Stomach (tissue), 4 donors: ENCODE measurements at regions not wholly inside any gene's neighbourhood (a gene's known extent, or its start where the extent isn't known, plus 50 kb on each side); places are given as distances from the start of the nearest gene placed in this dataset.

Source experiments
- CTCF ChIP-seq, 7 experiments: fragments of 450-650 bp in 4 of 7; fragments of 200-600 bp in 3 of 7; sonication (generic) in 3 of 7; IDR thresholded peaks; one replicate each; pipeline ENCODE4 v1.5.1; 2016 to 2019; ENCODE audit warnings: antibody characterized with exemption in 7 of 7, control low read depth in 2 of 7, mild to moderate bottlenecking in 1 of 7
- EP300 ChIP-seq: sonication (generic); formaldehyde crosslinking; IDR thresholded peaks from one replicate; pipeline ENCODE4 v1.6.1; 2017; ENCODE audit warnings: antibody characterized with exemption
- POLR2A ChIP-seq, 4 donors: fragments of 450-650 bp; IDR thresholded peaks; one replicate each; pipeline ENCODE4 v1.6.1; 2016; ENCODE audit warnings: antibody characterized with exemption in 4 of 4, control low read depth in 2 of 4, mild to moderate bottlenecking in 1 of 4, moderate library complexity in 1 of 4

DNA sequence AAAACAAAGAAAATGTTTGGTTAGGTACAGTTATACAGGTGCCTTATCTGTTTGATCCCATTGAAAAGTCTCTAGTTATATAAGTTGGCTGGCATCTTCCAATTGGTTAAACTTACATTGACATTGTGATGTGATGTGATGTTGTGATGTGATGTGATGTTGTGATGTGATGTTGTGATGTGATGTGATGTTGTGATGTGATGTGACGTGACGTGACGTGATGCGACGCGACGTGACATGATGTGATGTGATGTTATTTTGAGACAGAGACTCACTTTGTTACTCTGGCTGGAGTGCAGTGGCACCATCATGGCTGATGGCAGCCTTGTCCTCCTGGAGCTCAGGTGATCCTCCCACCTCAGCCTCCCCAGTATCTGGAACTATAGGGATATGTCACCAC lies 507.6 kb downstream of the HAO1 start:
- no peak for TF ChIP-seq CTCF (IDR thresholded peaks at IDR 0.05)
- TF ChIP-seq POLR2A (IDR thresholded peaks at IDR 0.05): no peak
- TF ChIP-seq EP300: no peak
